Upper lobe of left lung (tissue), 4 donors: ENCODE measurements at regions not wholly inside any gene's neighbourhood (a gene's known extent, or its start where the extent isn't known, plus 50 kb on each side); places are given as distances from the start of the nearest gene placed in this dataset.

Experiments
- EP300 ChIP-seq, 4 donors: sonication (generic); formaldehyde crosslinking; IDR thresholded peaks; one replicate each; pipeline ENCODE4 v1.5.1; 2017; ENCODE audit warnings: antibody characterized with exemption in 4 of 4, control low read depth in 2 of 4
- POLR2A ChIP-seq, 4 donors: fragments of 450-650 bp; IDR thresholded peaks; one replicate each; pipeline ENCODE4 v1.5.1; 2016 to 2017; ENCODE audit warnings: antibody characterized with exemption in 4 of 4, mild to moderate bottlenecking in 2 of 4
- POLR2AphosphoS5 ChIP-seq, 2 donors: sonication (generic); formaldehyde crosslinking; IDR thresholded peaks; one replicate each; pipeline ENCODE4 v1.5.1; 2017; ENCODE audit warnings: antibody characterized with exemption in 2 of 2
- TF ChIP-seq, protein P1 (sequence below), 6 experiments: fragments of 450-650 bp in 4 of 6; fragments of 200-600 bp in 2 of 6; sonication (generic) in 2 of 6; IDR thresholded peaks; one replicate each; pipeline ENCODE4 v1.5.1; 2016 to 2019; ENCODE audit warnings: antibody characterized with exemption in 6 of 6

DNA sequence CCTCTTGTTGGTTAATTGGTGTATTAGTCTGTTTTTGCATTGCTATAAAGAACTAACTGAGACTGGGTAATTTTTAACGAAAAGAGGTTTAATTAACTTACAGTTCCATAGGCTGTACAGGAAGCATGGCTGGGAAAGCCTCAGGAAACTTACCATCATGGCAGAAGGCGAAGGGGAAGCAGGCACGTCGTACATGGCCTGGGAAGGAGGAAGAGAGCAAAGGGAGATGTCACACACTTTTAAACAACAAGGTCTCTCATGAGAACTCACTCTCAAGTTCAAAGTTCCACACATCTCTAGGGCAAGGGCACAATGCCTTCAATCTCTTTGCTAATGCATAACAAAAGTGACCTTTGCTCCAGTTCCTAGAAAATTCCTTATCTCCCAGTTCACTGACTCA, 125.0 kb upstream of the IRX5 start:
- TF ChIP-seq, protein P1, sequence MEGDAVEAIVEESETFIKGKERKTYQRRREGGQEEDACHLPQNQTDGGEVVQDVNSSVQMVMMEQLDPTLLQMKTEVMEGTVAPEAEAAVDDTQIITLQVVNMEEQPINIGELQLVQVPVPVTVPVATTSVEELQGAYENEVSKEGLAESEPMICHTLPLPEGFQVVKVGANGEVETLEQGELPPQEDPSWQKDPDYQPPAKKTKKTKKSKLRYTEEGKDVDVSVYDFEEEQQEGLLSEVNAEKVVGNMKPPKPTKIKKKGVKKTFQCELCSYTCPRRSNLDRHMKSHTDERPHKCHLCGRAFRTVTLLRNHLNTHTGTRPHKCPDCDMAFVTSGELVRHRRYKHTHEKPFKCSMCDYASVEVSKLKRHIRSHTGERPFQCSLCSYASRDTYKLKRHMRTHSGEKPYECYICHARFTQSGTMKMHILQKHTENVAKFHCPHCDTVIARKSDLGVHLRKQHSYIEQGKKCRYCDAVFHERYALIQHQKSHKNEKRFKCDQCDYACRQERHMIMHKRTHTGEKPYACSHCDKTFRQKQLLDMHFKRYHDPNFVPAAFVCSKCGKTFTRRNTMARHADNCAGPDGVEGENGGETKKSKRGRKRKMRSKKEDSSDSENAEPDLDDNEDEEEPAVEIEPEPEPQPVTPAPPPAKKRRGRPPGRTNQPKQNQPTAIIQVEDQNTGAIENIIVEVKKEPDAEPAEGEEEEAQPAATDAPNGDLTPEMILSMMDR (IDR thresholded peaks at IDR 0.05), result no peak
- TF ChIP-seq POLR2A (IDR thresholded peaks at IDR 0.05) (no peak), EP300 (IDR thresholded peaks at IDR 0.05) (no peak), POLR2AphosphoS5 (IDR thresholded peaks at IDR 0.05) (no peak)
